ENCODE measurements at regions not wholly inside any gene's neighbourhood (a gene's known extent, or its start where the extent isn't known, plus 50 kb on each side); places are given as distances from the start of the nearest gene placed in this dataset.
"Not testable (repeated sequence)": the region's sequence is repeated elsewhere in the genome, so short reads cannot be mapped to it uniquely, and the experiment has no call there.

- H3K4me1 Mint-ChIP-seq; H3K36me3 Mint-ChIP-seq; H3K9me3 Mint-ChIP-seq; POLR2A ChIA-PET; H3K27ac Mint-ChIP-seq; H3K4me3 Mint-ChIP-seq; DNase-seq; H3K27me3 Mint-ChIP-seq; ATAC-seq (ENCODE audit: low read depth): not testable (repeated sequence)
Observed at GRCh38 chr5:82626012-82626411, 347.9 kb upstream of the RPS23 start.

GRCh38 chr5:82624062-82624461 lies 345.9 kb upstream of the RPS23 start:
- POLR2A ChIA-PET: no interaction called here
- H3K4me1 Mint-ChIP-seq: peaks cover 6% of the 10 kb centered on the region
- no peak for ATAC-seq (ENCODE audit: low read depth)
- no peaks in the 10 kb centered on the region for H3K36me3 Mint-ChIP-seq
- peaks cover 3% of the 10 kb centered on the region for H3K9me3 Mint-ChIP-seq
- no peak for DNase-seq
- no peak overlapping the region for H3K4me3 Mint-ChIP-seq
- H3K27me3 Mint-ChIP-seq: peaks cover 7% of the 10 kb centered on the region
- H3K27ac Mint-ChIP-seq: no peak overlapping the region

- Mint-ChIP-seq H3K27me3 (peaks cover 8% of the 10 kb centered on the region), H3K4me3 (no peak overlapping the region), H3K36me3 (no peaks in the 10 kb centered on the region), H3K27ac (no peak overlapping the region), H3K4me1 (peaks cover 6% of the 10 kb centered on the region), H3K9me3 (peaks cover 3% of the 10 kb centered on the region)
- DNase-seq (no peak), ATAC-seq (ENCODE audit: low read depth) (no peak)
- POLR2A ChIA-PET: no interaction called here
Observed at GRCh38 chr5:82622711-82623514, 344.8 kb upstream of the RPS23 start.

GRCh38 chr5:82622205-82622604 lies 344.1 kb upstream of the RPS23 start:
- Mint-ChIP-seq H3K4me3 (no peak overlapping the region), H3K9me3 (peaks cover 3% of the 10 kb centered on the region), H3K27ac (no peak overlapping the region), H3K36me3 (no peaks in the 10 kb centered on the region), H3K27me3 (peaks cover 8% of the 10 kb centered on the region), H3K4me1 (peaks cover 6% of the 10 kb centered on the region)
- ATAC-seq (ENCODE audit: low read depth) (no peak), DNase-seq (no peak)
- POLR2A ChIA-PET: no interaction called here

- Mint-ChIP-seq H3K27ac (peak overlapping the region; percentile 78), H3K9me3 (peaks cover 2% of the 10 kb centered on the region), H3K36me3 (no peaks in the 10 kb centered on the region), H3K4me3 (peak overlapping the region; percentile 44), H3K4me1 (peaks cover 6% of the 10 kb centered on the region), H3K27me3 (peaks cover 8% of the 10 kb centered on the region)
- POLR2A ChIA-PET: no interaction called here
- DNase-seq: no peak
- ATAC-seq (ENCODE audit: low read depth): peak; percentile 65
Observed at GRCh38 chr5:82620957-82621600, 342.9 kb upstream of the RPS23 start.

- Mint-ChIP-seq H3K4me3 (no peak overlapping the region), H3K27ac (no peak overlapping the region)
Observed at GRCh38 chr5:82619097-82619496, 340.9 kb upstream of the RPS23 start.

GRCh38 chr5:82614706-82615105 lies 336.6 kb upstream of the RPS23 start:
- Mint-ChIP-seq H3K27ac (no peak overlapping the region), H3K4me3 (no peak overlapping the region), H3K36me3 (no peaks in the 10 kb centered on the region), H3K9me3 (peaks cover 2% of the 10 kb centered on the region), H3K4me1 (no peaks in the 10 kb centered on the region), H3K27me3 (peaks cover 2% of the 10 kb centered on the region)
- no peak for ATAC-seq (ENCODE audit: low read depth)
- DNase-seq: no peak
- POLR2A ChIA-PET: no interaction called here

More at GRCh38 chr5:82619097-82619496, 340.9 kb upstream of the RPS23 start:
- DNase-seq (no peak), ATAC-seq (ENCODE audit: low read depth) (no peak)
- H3K9me3 Mint-ChIP-seq: no peaks in the 10 kb centered on the region
- H3K4me1 Mint-ChIP-seq: peaks cover 6% of the 10 kb centered on the region
- POLR2A ChIA-PET: no interaction called here
- H3K27me3 Mint-ChIP-seq: peaks cover 8% of the 10 kb centered on the region
- no peaks in the 10 kb centered on the region for H3K36me3 Mint-ChIP-seq

GRCh38 chr5:82613891-82614290 lies 335.7 kb upstream of the RPS23 start:
- no peaks in the 10 kb centered on the region for H3K4me1 Mint-ChIP-seq
- H3K27me3 Mint-ChIP-seq: peaks cover 3% of the 10 kb centered on the region
- H3K36me3 Mint-ChIP-seq: no peaks in the 10 kb centered on the region
- no peak overlapping the region for H3K27ac Mint-ChIP-seq
- H3K9me3 Mint-ChIP-seq: peaks cover 2% of the 10 kb centered on the region
- POLR2A ChIA-PET: no interaction called here
- DNase-seq: no peak
- H3K4me3 Mint-ChIP-seq: no peak overlapping the region
- ATAC-seq (ENCODE audit: low read depth): no peak

GRCh38 chr5:82610686-82611085 lies 332.5 kb upstream of the RPS23 start:
- H3K27ac Mint-ChIP-seq: no peak overlapping the region
- H3K27me3 Mint-ChIP-seq: peaks cover 13% of the 10 kb centered on the region
- POLR2A ChIA-PET: no interaction called here
- H3K36me3 Mint-ChIP-seq: no peaks in the 10 kb centered on the region
- H3K9me3 Mint-ChIP-seq: peaks cover 6% of the 10 kb centered on the region
- peaks cover 3% of the 10 kb centered on the region for H3K4me1 Mint-ChIP-seq
- ATAC-seq (ENCODE audit: low read depth): no peak
- no peak for DNase-seq
- H3K4me3 Mint-ChIP-seq: no peak overlapping the region

- Mint-ChIP-seq H3K4me1 (peaks cover 3% of the 10 kb centered on the region), H3K27me3 (peaks cover 13% of the 10 kb centered on the region), H3K9me3 (peaks cover 7% of the 10 kb centered on the region), H3K27ac (no peak overlapping the region), H3K36me3 (no peaks in the 10 kb centered on the region), H3K4me3 (no peak overlapping the region)
- DNase-seq (no peak), ATAC-seq (ENCODE audit: low read depth) (no peak)
- POLR2A ChIA-PET: no interaction called here
Observed at GRCh38 chr5:82605441-82605973, 327.4 kb upstream of the RPS23 start.

GRCh38 chr5:82603033-82603987 lies 325.2 kb upstream of the RPS23 start:
- no peak for ATAC-seq (ENCODE audit: low read depth)
- H3K27me3 Mint-ChIP-seq: peaks cover 13% of the 10 kb centered on the region
- no peak for DNase-seq
- peaks cover 3% of the 10 kb centered on the region for H3K4me1 Mint-ChIP-seq
- no peak overlapping the region for H3K4me3 Mint-ChIP-seq
- POLR2A ChIA-PET: no interaction called here
- no peak overlapping the region for H3K27ac Mint-ChIP-seq
- H3K9me3 Mint-ChIP-seq: peaks cover 5% of the 10 kb centered on the region
- no peaks in the 10 kb centered on the region for H3K36me3 Mint-ChIP-seq

GRCh38 chr5:82601861-82602260 lies 323.7 kb upstream of the RPS23 start:
- Mint-ChIP-seq H3K36me3 (no peaks in the 10 kb centered on the region), H3K27me3 (peaks cover 11% of the 10 kb centered on the region), H3K4me3 (no peak overlapping the region), H3K4me1 (no peaks in the 10 kb centered on the region), H3K9me3 (peaks cover 5% of the 10 kb centered on the region), H3K27ac (no peak overlapping the region)
- ATAC-seq (ENCODE audit: low read depth) (no peak), DNase-seq (no peak)
- POLR2A ChIA-PET: no interaction called here

- no peak for DNase-seq
- Mint-ChIP-seq H3K4me3 (no peak overlapping the region), H3K36me3 (no peaks in the 10 kb centered on the region)
Observed at GRCh38 chr5:82601077-82601476, 322.9 kb upstream of the RPS23 start.

More at GRCh38 chr5:82601077-82601476, 322.9 kb upstream of the RPS23 start:
- H3K4me1 Mint-ChIP-seq: no peaks in the 10 kb centered on the region
- peaks cover 11% of the 10 kb centered on the region for H3K27me3 Mint-ChIP-seq
- H3K27ac Mint-ChIP-seq: no peak overlapping the region
- H3K9me3 Mint-ChIP-seq: peaks cover 2% of the 10 kb centered on the region
- no peak for ATAC-seq (ENCODE audit: low read depth)
- POLR2A ChIA-PET: no interaction called here
